Neuronal stem cell (in vitro differentiated cells): ENCODE measurements at regions not wholly inside any gene's neighbourhood (a gene's known extent, or its start where the extent isn't known, plus 50 kb on each side); places are given as distances from the start of the nearest gene placed in this dataset.
A peak's percentile ranks its signal among the peaks of the same experiment; 100 is the strongest.

Experiments used
- DNase-seq: peaks from one replicate; pipeline ENCODE4 v3.0.0-alpha.2; 2013; ENCODE audit warnings: low spot score
- H2AFZ ChIP-seq: one replicate; pipeline ENCODE4 v1.6.1; 2013; ENCODE audit warnings: mild to moderate bottlenecking, low read length, inconsistent platforms
- H2AK5ac ChIP-seq: 2 replicates; pipeline ENCODE4 v1.6.1; 2013; ENCODE audit warnings: low read depth, mild to moderate bottlenecking, inconsistent platforms, low read length, moderate library complexity, mixed read lengths
- H2BK120ac ChIP-seq: 2 replicates; pipeline ENCODE4 v1.6.1; 2013; ENCODE audit warnings: low read depth, mild to moderate bottlenecking, inconsistent platforms, low read length, moderate library complexity, mixed read lengths
- H2BK12ac ChIP-seq: one replicate; pipeline ENCODE4 v1.6.1; 2013; ENCODE audit warnings: low read length, inconsistent platforms
- H2BK15ac ChIP-seq: 2 replicates; pipeline ENCODE4 v1.6.1; 2013; ENCODE audit warnings: mild to moderate bottlenecking, low read length, inconsistent platforms, mixed read lengths
- H2BK5ac ChIP-seq: one replicate; pipeline ENCODE4 v1.6.1; 2013; ENCODE audit warnings: inconsistent platforms, mild to moderate bottlenecking, low read length, moderate library complexity
- H3K14ac ChIP-seq: one replicate; pipeline ENCODE4 v1.6.1; 2013; ENCODE audit warnings: low read length, inconsistent platforms
- H3K18ac ChIP-seq: 2 replicates; pipeline ENCODE4 v1.6.1; 2013; ENCODE audit warnings: low read length, inconsistent platforms
- H3K23ac ChIP-seq: 2 replicates; pipeline ENCODE4 v1.6.1; 2013; ENCODE audit warnings: low read depth, mild to moderate bottlenecking, mixed read lengths, low read length, inconsistent platforms; ENCODE audit not compliant: poor library complexity
- H3K27ac ChIP-seq: replicated peaks from 3 replicates; pipeline ENCODE4 v1.5.1; 2013; ENCODE audit warnings: low read length, inconsistent platforms
- H3K27me3 ChIP-seq, 3 experiments: 2 replicates each; pipeline ENCODE4 v1.6.1; 2013; ENCODE audit warnings: low read length in 3 of 3, mild to moderate bottlenecking in 2 of 3, inconsistent platforms in 1 of 3, low read depth in 1 of 3, mixed read lengths in 1 of 3, moderate library complexity in 1 of 3; ENCODE audit not compliant: control insufficient read depth in 3 of 3, insufficient read depth in 3 of 3
- H3K36me3 ChIP-seq, 2 donors: replicated peaks in 1 of 2; 2 replicates each; pipeline ENCODE4 v1.6.1; 2013; ENCODE audit warnings: low read length in 2 of 2; ENCODE audit not compliant: control insufficient read depth in 2 of 2, insufficient read depth in 2 of 2
- H3K4ac ChIP-seq: 2 replicates; pipeline ENCODE4 v1.6.1; 2013; ENCODE audit warnings: inconsistent platforms, mild to moderate bottlenecking, low read length, moderate library complexity
- H3K4me1 ChIP-seq, 2 donors: 1 replicate in 1 of 2; 2 replicates in 1 of 2; pipeline ENCODE4 v1.6.1; 2013; ENCODE audit warnings: low read length in 2 of 2, low read depth in 1 of 2; ENCODE audit not compliant: control insufficient read depth in 2 of 2, insufficient read depth in 1 of 2
- H3K4me2 ChIP-seq: one replicate; pipeline ENCODE4 v1.6.1; 2013; ENCODE audit warnings: mild to moderate bottlenecking, low read length, inconsistent platforms; ENCODE audit not compliant: insufficient read depth, poor library complexity, severe bottlenecking
- H3K4me3 ChIP-seq, 2 donors: 2 replicates each; pipeline ENCODE4 v1.5.1; 2013; ENCODE audit warnings: low read length in 2 of 2, mild to moderate bottlenecking in 2 of 2, inconsistent platforms in 1 of 2, moderate library complexity in 1 of 2
- H3K79me1 ChIP-seq: one replicate; pipeline ENCODE4 v1.6.1; 2013; ENCODE audit warnings: low read depth, mild to moderate bottlenecking, inconsistent platforms, low read length, moderate library complexity
- H3K9ac ChIP-seq: one replicate; pipeline ENCODE4 v1.6.1; 2013; ENCODE audit warnings: mild to moderate bottlenecking, low read depth, low read length, inconsistent platforms; ENCODE audit not compliant: poor library complexity
- H3K9me3 ChIP-seq, 2 donors: replicated peaks in 1 of 2; 2 replicates each; pipeline versions ENCODE3 to v1.6.1; 2013; ENCODE audit warnings: low read length in 2 of 2, mild to moderate bottlenecking in 2 of 2, inconsistent platforms in 1 of 2, low read depth in 1 of 2, mixed read lengths in 1 of 2, moderate library complexity in 1 of 2; ENCODE audit not compliant: control insufficient read depth in 2 of 2, insufficient read depth in 1 of 2
- H4K8ac ChIP-seq: one replicate; pipeline ENCODE4 v1.6.1; 2013; ENCODE audit warnings: low read depth, mild to moderate bottlenecking, inconsistent platforms, low read length, moderate library complexity
- H4K91ac ChIP-seq: one replicate; pipeline ENCODE4 v1.6.1; 2013; ENCODE audit warnings: low read length, low read depth, mild to moderate bottlenecking, inconsistent platforms; ENCODE audit not compliant: poor library complexity
- WGBS, 2 donors: extraction: QIAGEN DNeasy Blood & Tissue Kit; methylation state at CpG; one replicate each; pipeline ENCODE4 v1.1.7; 2013; ENCODE audit warnings: missing lambda C conversion rate in 2 of 2, mixed read lengths in 1 of 2; ENCODE audit not compliant: insufficient read length in 2 of 2, insufficient replicate concordance in 1 of 2; ENCODE audit errors: extremely low coverage in 2 of 2; 5-methylcytosine and 5-hydroxymethylcytosine counted together

- no peak overlapping the region for H2BK15ac ChIP-seq
These were observed 78.2 kb upstream of the MIR17HG start for GRCh38 chr13:91269237-91269636.

GRCh38 chr13:91270031-91270430, 77.5 kb upstream of the MIR17HG start:
- H3K4me3 ChIP-seq: no peak overlapping the region
- no peak for DNase-seq
- no peak overlapping the region for H2BK15ac ChIP-seq
- no peak overlapping the region for H3K4ac ChIP-seq
- no peak overlapping the region for H2BK12ac ChIP-seq
- H3K9ac ChIP-seq: no peak overlapping the region
- H2AFZ ChIP-seq: peak overlapping the region; percentile 68
- no peak overlapping the region for H3K23ac ChIP-seq
- H2BK120ac ChIP-seq: no peak overlapping the region
- no peak overlapping the region for H3K27ac ChIP-seq
- no peaks in the 10 kb centered on the region for H3K27me3 ChIP-seq
- no peaks in the 10 kb centered on the region for H3K36me3 ChIP-seq
- no peak overlapping the region for H3K4me2 ChIP-seq
- no peak overlapping the region for H3K14ac ChIP-seq
- peaks cover 2% of the 10 kb centered on the region for H3K79me1 ChIP-seq
- no peaks in the 10 kb centered on the region for H3K4me1 ChIP-seq
- no peak overlapping the region for H2BK5ac ChIP-seq
- no peak overlapping the region for H4K91ac ChIP-seq
- H4K8ac ChIP-seq: no peak overlapping the region
- WGBS, 2 donors: no CpG with 5 or more reads among the region's 3 CpGs
- peaks cover 0 to 3% of the 10 kb centered on the region in 2 donors for H3K9me3 ChIP-seq
- H2AK5ac ChIP-seq: no peak overlapping the region
- no peak overlapping the region for H3K18ac ChIP-seq

More at GRCh38 chr13:91269237-91269636, 78.2 kb upstream of the MIR17HG start:
- H3K27me3 ChIP-seq: no peaks in the 10 kb centered on the region
- no peak overlapping the region for H3K18ac ChIP-seq
- DNase-seq: no peak
- H4K8ac ChIP-seq: no peak overlapping the region
- no peak overlapping the region for H2BK120ac ChIP-seq
- no peak overlapping the region for H3K23ac ChIP-seq
- H2AK5ac ChIP-seq: no peak overlapping the region
- H3K4me3 ChIP-seq: no peak overlapping the region
- no peak overlapping the region for H3K4ac ChIP-seq
- H2AFZ ChIP-seq: no peak overlapping the region
- H3K14ac ChIP-seq: no peak overlapping the region
- no peak overlapping the region for H3K9ac ChIP-seq
- no peak overlapping the region for H4K91ac ChIP-seq
- no peak overlapping the region for H2BK5ac ChIP-seq
- peaks cover 2% of the 10 kb centered on the region for H3K79me1 ChIP-seq
- H2BK12ac ChIP-seq: no peak overlapping the region
- no CpG with 5 or more reads among the region's 1 CpG for WGBS, 2 donors
- no peaks in the 10 kb centered on the region for H3K36me3 ChIP-seq
- no peak overlapping the region for H3K27ac ChIP-seq
- peaks cover 0 to 6% of the 10 kb centered on the region in 2 donors for H3K9me3 ChIP-seq
- no peak overlapping the region for H3K4me2 ChIP-seq
- no peaks in the 10 kb centered on the region for H3K4me1 ChIP-seq

- no peak overlapping the region for H2BK5ac ChIP-seq
- H3K9me3 ChIP-seq: peaks cover 0 to 3% of the 10 kb centered on the region in 2 donors
- WGBS, 2 donors: no CpG with 5 or more reads among the region's 9 CpGs
- H3K4ac ChIP-seq: no peak overlapping the region
- no peak overlapping the region for H2AK5ac ChIP-seq
- H3K18ac ChIP-seq: no peak overlapping the region
- no peak overlapping the region for H2BK12ac ChIP-seq
- DNase-seq: no peak
- no peak overlapping the region for H2AFZ ChIP-seq
- no peak overlapping the region for H3K27ac ChIP-seq
- H2BK15ac ChIP-seq: no peak overlapping the region
- H2BK120ac ChIP-seq: no peak overlapping the region
- H3K9ac ChIP-seq: no peak overlapping the region
- no peak overlapping the region for H3K4me3 ChIP-seq
- H3K14ac ChIP-seq: no peak overlapping the region
- H3K27me3 ChIP-seq: no peaks in the 10 kb centered on the region
- H3K36me3 ChIP-seq: no peaks in the 10 kb centered on the region
- no peak overlapping the region for H4K91ac ChIP-seq
- H4K8ac ChIP-seq: no peak overlapping the region
- H3K4me2 ChIP-seq: no peak overlapping the region
- no peak overlapping the region for H3K23ac ChIP-seq
- peaks cover 2% of the 10 kb centered on the region for H3K79me1 ChIP-seq
- H3K4me1 ChIP-seq: no peaks in the 10 kb centered on the region
These were observed 75.2 kb upstream of the MIR17HG start for GRCh38 chr13:91272235-91272777.

GRCh38 chr13:91273675-91274074, 73.8 kb upstream of the MIR17HG start:
- H3K4me2 ChIP-seq: no peak overlapping the region
- H3K18ac ChIP-seq: no peak overlapping the region
- H2BK12ac ChIP-seq: no peak overlapping the region
- WGBS, 2 donors: no CpG with 5 or more reads among the region's 3 CpGs
- no peaks in the 10 kb centered on the region for H3K27me3 ChIP-seq
- no peak overlapping the region for H2BK120ac ChIP-seq
- H3K4ac ChIP-seq: no peak overlapping the region
- no peaks in the 10 kb centered on the region for H3K9me3 ChIP-seq
- no peak overlapping the region for H4K8ac ChIP-seq
- no peak overlapping the region for H2BK15ac ChIP-seq
- no peak overlapping the region for H2BK5ac ChIP-seq
- no peak overlapping the region for H4K91ac ChIP-seq
- no peak overlapping the region for H3K27ac ChIP-seq
- H3K9ac ChIP-seq: no peak overlapping the region
- peaks cover 2% of the 10 kb centered on the region for H3K79me1 ChIP-seq
- H3K23ac ChIP-seq: no peak overlapping the region
- no peak overlapping the region for H2AFZ ChIP-seq
- no peak overlapping the region for H3K4me3 ChIP-seq
- peak overlapping the region; percentile 56 for H3K14ac ChIP-seq
- no peaks in the 10 kb centered on the region for H3K4me1 ChIP-seq
- DNase-seq: no peak
- no peaks in the 10 kb centered on the region for H3K36me3 ChIP-seq
- H2AK5ac ChIP-seq: no peak overlapping the region
